GM21737 (cell line): ENCODE measurements at regions not wholly inside any gene's neighbourhood (a gene's known extent, or its start where the extent isn't known, plus 50 kb on each side); places are given as distances from the start of the nearest gene placed in this dataset.
"Not testable (repeated sequence)": the region's sequence is repeated elsewhere in the genome, so short reads cannot be mapped to it uniquely, and the experiment has no call there.

Source experiments
- ATAC-seq: cut with Tn5 transposase; IDR thresholded peaks from one replicate; pipeline ENCODE4 v1.9.1; 2021; ENCODE audit warnings: mild to moderate bottlenecking, moderate library complexity; ENCODE audit not compliant: unreplicated experiment

- ATAC-seq, result no peak
These were observed 405.9 kb upstream of the ACVR2A start for GRCh38 chr2:147438882-147439281.

- no peak for ATAC-seq
These were observed 411.0 kb upstream of the ACVR2A start for GRCh38 chr2:147433822-147434221.

- ATAC-seq, result no peak
These were observed 414.4 kb upstream of the ACVR2A start for GRCh38 chr2:147430408-147430807.

DNA sequence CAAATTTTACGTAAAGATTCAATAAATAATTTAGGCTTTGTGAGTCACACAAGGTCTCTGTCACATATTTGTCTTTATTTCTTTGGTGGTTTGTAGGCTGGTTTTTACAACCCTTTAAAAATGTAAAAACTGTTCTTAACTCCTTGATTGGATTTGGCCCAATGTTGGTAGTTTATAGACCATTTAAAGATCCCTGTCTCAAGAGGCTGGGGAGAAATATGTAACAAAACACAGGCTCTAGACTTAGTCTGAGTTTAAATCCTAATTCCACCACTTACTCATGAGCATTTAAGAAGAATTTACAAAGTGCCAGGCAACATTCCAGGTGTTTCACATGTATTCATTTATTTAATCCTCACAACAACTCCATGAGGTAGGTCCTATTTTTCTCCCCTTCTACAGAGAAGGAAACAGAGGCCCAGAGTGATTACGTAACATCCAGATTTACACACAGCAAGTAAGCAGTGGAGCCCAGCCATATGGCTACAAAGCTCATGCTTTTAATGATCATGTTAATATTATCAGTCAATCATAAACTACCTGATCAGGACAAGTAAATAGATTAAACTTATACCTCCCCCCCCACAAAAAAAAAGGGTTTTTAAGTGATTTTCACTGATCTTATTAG is 416.6 kb upstream of the ACVR2A start:
- no peak for ATAC-seq

DNA sequence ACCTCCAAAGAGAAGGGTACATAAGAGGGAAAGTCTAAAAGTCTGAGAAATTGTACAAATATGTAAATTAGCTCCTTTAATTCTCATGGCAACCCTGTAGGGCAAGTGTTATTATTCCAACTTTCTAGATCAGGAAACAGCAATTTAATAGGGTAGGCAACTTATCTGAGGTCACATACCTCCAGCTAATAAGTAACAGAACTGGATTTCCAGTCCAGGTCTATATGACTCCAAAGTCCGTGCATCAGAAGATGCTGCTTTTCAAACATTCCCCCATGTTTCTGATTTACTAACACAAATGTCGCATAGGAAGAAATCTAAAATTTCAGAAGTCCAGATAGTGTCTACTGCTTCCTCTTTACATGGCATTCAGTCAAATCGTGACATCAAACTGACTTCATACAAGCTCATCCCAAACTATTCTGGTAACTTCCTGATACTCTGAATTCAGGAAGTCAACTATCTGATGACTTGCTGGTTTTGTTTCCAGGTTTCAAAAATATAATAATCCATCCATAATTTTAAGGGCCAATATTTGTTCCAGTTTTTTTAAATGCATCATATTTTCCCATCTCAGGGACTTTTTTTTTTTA is 419.3 kb upstream of the ACVR2A start:
- ATAC-seq, result no peak

GRCh38 chr2:147424766-147425165 is 420.1 kb upstream of the ACVR2A start:
- no peak for ATAC-seq

DNA sequence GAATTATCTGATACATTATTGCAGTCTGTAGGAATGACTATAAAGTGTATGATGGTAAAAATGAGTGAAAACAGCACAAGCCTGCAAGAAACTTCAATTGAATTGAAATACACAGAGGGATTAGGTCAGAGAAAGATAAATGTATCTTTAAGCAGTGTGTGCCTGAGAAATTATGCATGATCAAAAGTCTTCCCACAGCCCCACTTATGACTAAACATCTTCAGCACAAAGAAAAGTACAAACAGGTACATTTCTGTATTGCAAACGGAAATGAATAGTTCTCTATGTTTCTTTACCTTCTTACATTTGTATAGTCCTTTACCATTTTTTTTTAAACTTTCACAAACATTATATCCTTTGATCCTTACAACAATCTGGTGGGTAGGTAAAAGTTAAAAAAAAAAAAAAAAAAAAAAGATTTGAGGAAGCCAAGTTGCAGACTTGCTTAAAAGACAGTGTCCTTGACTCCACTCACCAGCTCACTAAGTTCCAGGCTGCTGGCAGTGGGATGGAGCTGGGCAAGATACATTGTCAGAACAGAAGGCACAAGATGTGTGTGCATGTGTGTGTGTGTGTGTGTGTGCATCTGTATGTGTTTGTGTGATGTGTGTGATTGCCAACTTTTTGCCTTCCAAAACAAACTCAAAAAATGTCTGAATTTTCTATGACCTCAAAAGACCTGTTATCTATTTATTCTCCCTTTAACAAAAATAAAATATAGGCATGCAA is 423.7 kb upstream of the ACVR2A start:
- ATAC-seq, result no peak

- no peak for ATAC-seq
These were observed 424.3 kb upstream of the ACVR2A start for GRCh38 chr2:147420517-147420916.

DNA sequence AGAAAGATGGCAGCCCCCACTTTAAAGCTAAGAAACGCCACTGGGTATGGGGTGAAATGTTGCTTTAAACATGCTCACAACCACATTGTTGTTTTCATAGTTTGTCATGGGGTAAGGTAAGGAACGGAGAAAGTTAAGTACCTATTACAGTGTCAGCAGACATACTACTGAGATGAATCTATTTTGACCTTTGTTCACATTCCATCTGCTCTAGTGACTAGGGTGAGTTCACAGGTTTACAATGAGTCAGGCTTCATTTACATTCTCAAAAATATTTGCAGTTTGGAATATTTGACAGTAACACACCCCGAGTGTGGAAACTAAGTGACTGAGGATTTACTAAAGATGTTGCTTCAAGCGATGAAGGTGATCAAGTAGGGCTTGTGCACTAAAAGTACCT is 428.7 kb upstream of the ACVR2A start:
- no peak for ATAC-seq

DNA sequence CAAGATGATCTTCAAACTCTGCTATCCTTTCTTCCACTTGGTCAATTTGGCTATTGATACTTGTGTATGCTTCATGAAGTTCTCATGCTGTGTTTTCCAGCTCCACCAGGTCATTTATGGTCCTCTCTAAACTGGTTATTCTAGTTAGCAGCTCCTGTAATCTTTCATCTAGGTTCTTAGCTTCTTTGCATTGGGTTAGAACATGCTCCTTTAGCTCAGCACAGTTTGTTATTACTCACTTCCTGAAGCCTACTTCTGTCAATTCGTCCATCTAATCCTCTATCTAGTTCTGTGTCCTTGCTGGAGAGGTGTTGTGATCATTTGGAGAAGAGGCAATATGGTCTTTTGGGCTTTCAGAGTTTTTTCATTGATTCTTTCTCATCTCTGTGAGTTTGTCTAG is 430.2 kb upstream of the ACVR2A start:
- ATAC-seq, result not testable (repeated sequence)

DNA sequence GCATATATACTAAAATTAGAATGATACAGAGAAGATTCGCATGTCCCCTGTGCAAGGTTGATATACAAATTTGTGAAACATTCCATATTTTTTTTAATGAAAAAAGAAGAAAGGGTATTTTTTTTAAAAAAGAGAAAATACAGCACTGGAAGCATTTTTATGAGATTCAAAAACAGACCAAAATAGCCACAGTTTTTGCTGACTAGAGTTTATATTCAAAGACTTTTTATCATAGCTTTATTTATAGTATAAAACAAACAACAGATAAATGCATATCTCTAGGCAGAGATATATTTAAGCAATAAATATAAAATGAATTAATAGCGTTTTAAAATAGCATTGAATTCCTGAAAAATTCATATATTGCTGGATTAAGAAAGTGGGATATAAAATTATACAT is 436.5 kb upstream of the ACVR2A start:
- ATAC-seq, result no peak

GRCh38 chr2:147405651-147406050 is 439.2 kb upstream of the ACVR2A start:
- ATAC-seq, result no peak

- no peak for ATAC-seq
These were observed 445.8 kb upstream of the ACVR2A start for GRCh38 chr2:147398996-147399395.

DNA sequence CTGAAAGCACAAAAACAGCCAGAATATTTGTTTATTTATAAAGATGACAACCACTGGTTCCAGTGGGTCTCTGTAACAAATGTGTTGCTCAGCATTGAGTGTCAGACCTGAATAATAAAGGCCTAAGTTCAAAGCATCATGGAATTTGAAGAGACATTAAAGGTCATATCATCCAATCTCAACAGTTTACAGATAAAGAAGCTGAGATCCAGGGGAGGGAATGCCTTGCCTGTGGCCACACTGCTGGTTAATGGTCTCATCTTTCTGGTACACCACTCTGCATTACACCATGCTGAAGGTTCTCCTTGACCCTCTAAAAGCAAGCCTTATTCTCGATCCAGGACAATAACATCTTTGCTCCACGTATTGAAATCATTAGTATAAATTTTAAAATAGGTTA is 446.5 kb upstream of the ACVR2A start:
- no peak for ATAC-seq

DNA sequence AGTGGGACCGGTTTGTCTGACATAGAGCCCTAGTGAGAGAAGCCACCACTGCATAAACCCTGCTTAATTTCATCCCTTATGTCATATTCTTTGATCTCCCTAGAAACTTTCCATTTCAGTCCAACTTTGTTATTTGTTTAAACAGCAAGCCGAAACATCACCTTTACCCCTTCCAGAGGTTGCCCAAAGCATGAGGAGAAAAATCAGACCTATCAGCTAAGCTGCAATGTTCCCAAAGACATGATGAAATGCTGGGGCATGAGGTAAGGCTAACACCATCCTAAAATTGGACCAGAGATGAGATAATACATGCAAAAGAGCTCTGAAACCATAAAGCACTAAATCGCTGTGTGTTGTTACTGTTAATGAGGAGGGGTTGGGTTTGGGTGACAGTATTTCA is 447.9 kb upstream of the ACVR2A start:
- no peak for ATAC-seq

DNA sequence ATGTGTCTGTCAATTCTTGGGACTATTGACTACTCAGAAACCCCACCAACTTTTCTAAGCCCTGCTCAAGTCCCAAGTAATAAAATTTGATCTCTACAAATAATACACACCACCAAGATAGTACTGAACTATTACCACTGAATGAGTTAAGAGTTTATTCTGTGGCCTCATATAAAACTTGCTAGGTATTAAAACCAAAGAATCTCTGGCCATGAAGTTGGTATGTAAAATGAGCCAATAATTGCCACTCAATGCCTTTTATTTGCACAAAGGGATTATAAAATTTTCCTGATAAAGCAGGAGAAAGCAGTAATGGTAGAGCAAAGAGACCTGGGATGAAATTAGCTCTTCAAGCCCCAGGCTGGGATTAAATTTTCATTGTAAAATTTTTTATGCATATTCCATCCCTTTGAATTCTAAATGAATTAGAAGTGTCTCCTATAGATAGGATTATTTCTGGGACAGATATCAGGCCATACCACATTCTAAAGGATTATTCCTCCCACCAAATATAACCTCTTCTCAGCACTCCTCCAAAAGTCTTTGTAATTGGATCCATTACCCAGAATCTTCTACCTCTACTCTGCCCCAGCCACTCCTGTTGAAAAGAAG is 450.5 kb upstream of the ACVR2A start:
- ATAC-seq, result no peak

DNA sequence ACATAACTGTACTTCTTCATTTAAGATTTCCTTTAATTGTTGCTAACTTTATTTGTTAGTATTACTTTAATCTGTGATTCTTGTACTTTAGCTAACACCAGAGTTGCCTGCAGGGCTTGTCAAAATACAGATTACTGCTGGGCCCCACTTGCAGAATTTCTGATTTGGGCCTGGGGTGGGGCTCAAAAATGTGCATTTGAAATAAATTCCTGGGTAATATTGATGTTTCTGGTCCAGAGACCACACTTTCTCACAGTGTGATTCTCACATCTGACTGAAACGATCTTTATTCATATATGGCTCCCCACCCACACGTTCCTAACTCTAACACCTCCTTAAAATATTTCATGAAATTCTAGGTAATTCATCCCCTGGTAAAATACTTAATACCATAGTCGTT is 452.6 kb upstream of the ACVR2A start:
- no peak for ATAC-seq

DNA sequence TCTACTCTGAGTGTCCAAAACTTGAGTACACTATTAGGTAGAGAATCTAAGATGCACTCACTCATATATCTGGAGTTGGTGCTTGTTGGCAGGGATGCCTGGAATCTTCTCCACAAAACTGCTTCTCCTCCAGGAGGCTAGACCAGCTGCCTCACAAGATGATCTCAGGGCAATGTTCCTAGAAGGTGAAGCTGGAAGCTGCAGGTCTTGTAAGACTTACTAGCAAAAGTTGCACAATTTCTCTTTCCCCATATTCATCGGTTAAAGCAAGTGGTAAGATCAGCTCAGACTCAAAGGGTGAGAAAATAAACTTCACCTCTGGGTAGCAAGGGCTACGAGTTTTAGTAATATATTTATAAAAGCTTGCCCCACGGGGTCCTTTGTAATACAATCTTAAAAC is 454.4 kb upstream of the ACVR2A start:
- no peak for ATAC-seq

- no peak for ATAC-seq
These were observed 455.6 kb upstream of the ACVR2A start for GRCh38 chr2:147389218-147389617.

GRCh38 chr2:147388217-147388616 is 456.6 kb upstream of the ACVR2A start:
- ATAC-seq, result no peak

- ATAC-seq, result no peak
These were observed 458.5 kb upstream of the ACVR2A start for GRCh38 chr2:147386284-147386683.

- ATAC-seq, result no peak
These were observed 459.2 kb upstream of the ACVR2A start for GRCh38 chr2:147385600-147385999.
